MM.1S (cell line): ENCODE measurements at regions not wholly inside any gene's neighbourhood (a gene's known extent, or its start where the extent isn't known, plus 50 kb on each side); places are given as distances from the start of the nearest gene placed in this dataset.

Experiments used
- CTCF ChIP-seq: fragments of 300-600 bp; sonication (generic); IDR thresholded peaks from 2 replicates; pipeline ENCODE4 v1.5.1; 2016; ENCODE audit warnings: antibody characterized with exemption, low read length, mixed read lengths
- EZH2 ChIP-seq: fragments of 300-600 bp; sonication (generic); optimal IDR thresholded peaks from 2 replicates; pipeline ENCODE3; 2017; ENCODE audit warnings: low read depth, mild to moderate bottlenecking, antibody characterized with exemption, low read length, mixed read lengths
- EZH2phosphoT487 ChIP-seq: fragments of 300-600 bp; sonication (generic); IDR thresholded peaks from 2 replicates; pipeline ENCODE4 v1.6.1; 2018; ENCODE audit warnings: antibody characterized with exemption, low read length

- TF ChIP-seq CTCF (no peak), EZH2 (no peak), EZH2phosphoT487 (no peak)
These were observed 414.9 kb downstream of the ETNK1 start for GRCh38 chr12:23039834-23040233.
